Glomerular visceral epithelial cell (primary cell): ENCODE measurements at regions not wholly inside any gene's neighbourhood (a gene's known extent, or its start where the extent isn't known, plus 50 kb on each side); places are given as distances from the start of the nearest gene placed in this dataset.
A peak's percentile ranks its signal among the peaks of the same experiment; 100 is the strongest.

ENCODE experiments used
- DNase-seq: peaks from one replicate; pipeline ENCODE4 v3.0.0-alpha.2; 2016; ENCODE audit errors: extremely low spot score

DNA sequence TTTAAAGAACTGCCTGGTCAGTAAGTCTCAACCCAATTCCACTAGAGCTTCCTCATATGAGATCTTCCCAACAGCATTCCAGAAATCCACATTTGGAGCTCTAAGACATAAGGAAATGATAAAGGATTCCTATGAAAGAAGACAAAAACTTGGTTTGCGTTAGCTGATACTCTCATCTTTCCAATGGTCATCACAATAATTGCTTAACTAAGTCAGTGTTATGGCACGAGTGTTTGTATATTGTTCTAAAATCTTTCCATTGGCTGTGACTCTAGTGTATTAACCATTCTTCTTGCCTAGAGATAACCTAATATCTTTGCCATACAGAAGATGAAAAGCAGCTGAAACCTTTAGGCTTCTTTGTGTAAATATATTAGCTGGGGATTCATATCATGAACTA lies 289.0 kb downstream of the SNX13 start:
- DNase-seq, result no peak

DNA sequence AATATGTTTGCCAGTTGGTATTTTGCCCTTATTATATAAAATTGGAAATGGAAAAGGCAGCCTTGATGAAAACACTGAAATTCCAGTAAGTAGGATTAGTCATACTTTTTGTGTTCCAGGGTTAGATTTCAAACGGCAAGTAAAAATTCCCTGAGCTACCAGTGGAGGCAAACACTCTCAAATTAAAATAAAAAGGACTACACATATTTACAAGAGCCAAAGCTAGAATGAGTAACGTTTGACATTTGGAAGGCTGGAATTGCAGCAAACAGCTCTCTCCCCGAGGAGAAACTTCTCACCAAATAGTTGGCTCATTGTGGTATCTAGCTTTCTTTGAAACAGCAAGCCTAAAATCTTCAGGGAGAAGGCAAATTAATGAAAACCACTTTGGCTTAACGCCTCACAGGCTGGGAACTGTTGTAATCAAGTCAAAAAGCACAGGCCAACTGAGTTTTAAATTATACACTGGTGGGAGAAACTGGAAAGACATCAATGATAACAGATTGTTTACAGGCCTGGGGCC lies 288.4 kb downstream of the SNX13 start:
- peak; percentile 4 for DNase-seq

DNA sequence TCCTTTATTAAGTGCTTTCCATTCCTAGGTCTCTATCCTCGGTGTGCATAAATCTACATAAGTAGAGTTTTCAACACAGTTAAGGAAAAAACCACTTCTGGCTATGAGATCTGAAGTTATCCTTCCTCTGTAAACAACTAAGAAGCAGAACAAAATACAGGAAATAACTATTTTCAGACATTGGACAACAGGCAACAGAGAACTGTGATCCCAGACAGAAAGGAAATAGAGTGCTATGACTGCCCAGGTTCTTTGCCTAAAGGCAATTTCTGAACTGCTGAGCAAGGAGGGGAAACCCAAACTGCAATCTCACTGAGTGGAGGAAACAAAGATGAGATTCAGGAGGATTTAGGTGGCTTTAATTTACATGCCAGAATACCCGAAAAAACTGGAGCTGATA lies 285.4 kb downstream of the SNX13 start:
- no peak for DNase-seq

DNA sequence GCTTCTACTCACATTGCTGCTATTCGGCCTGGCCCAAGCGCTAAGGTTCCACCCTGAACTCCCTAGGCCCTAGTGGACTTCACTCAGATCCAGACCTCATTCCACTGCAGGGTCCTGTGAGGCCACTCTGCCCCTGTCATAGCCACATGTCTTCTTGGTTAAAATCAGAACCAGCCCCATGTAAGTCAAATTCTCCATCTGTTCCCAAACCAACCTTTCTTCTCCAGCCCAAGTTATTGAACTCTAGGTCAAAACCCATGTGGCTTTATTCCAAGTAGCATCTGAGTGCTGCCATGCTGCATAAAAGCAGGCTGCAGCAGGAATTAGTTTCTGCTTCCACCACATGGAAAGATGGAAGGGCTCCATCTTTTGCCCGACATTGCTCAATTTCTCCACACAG lies 281.2 kb downstream of the SNX13 start:
- no peak for DNase-seq

DNA sequence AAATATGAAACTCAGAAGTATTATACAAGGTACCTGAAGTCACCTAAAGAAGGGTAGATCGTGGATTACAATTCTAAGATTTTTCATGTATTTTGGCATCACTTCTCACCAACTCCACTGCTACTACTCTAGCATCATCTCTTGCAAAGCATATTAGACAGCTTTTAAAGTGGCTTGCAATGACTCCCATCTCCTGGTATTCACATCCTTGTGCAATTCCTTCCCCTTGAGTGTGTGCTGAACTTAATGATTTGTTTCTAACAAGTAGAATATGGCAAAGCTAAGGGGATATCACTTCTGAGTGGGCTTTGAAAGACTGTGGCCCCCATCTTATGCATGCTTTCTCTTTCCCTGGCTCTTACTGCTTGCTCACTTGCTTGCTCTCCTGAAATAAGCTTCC lies 280.2 kb downstream of the SNX13 start:
- DNase-seq, result no peak

DNA sequence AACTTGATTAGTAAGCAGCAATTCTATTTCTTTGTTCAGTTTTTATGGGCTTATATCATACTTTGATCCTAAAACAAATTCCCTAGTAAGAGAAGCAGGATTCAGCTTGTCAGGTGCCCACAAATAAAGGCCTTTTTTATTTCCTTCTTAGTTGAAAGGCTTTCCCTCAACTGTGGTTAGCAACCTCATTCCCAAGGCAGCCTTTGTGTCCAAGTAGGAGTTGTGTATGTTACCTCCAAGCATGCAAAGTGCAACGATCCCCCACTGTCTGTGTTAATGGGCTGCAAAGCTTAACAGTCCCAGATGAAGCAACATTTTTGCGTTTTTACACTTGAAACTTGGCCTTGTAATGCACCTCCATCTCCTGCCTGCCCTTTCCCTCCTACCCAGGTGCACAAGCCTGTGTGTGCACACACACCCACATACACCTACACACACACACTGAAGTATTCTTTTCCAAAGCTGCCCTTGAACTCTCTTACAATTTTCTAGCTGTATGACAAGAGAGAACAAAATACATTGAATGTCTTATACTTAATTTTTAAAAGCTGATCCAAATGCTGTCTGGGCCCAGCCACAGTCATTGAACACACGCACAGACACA lies 278.2 kb downstream of the SNX13 start:
- DNase-seq, result peak; percentile 36

DNA sequence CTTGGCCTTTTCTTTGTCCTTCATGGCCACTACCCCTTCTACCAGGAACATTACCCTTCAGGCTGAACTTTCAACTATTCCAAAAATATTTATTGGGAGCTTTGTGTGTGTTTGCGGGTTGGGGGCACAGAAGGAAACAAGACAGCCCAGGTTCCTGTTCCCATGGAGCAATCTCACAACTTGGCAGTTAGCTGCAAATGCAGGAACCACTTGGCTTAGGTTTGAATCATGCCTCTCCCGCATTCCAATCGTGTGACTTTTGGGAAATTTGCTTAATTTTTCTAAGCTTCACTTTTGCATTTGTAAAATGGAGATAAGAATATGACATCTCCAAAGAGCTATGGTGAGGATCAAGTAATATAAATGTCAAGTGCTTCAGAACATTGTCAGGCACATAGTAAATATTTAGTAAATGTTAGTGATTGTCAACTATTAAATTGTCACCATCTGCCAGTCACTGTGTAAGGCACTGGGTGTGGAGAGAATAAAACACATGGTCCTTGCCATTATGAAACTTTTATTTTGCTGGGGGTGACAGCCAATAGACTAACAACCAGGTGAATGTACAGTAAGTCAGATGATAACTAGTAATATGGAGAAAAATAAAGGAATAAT lies 277.1 kb downstream of the SNX13 start:
- DNase-seq, result no peak

DNA sequence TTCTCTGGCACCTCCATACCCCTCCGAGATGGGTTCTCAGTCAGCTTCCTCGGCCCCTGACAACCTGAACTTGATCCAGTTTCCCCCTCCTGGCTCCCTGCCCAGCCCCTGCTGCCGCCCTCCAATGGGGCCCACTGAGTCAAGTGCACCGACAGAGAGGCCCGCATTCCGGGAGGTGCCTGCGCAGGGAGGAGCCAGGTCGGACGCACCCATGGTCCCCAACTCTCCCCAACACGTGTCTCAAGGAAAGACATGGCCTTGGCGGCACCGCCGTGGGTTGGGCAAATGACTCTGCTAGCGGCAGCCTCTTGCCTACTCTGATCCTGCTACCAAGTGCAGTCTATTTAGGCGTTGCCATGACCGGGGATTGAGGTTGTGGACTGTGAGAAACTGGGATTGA lies 275.3 kb downstream of the SNX13 start:
- DNase-seq, result no peak

DNA sequence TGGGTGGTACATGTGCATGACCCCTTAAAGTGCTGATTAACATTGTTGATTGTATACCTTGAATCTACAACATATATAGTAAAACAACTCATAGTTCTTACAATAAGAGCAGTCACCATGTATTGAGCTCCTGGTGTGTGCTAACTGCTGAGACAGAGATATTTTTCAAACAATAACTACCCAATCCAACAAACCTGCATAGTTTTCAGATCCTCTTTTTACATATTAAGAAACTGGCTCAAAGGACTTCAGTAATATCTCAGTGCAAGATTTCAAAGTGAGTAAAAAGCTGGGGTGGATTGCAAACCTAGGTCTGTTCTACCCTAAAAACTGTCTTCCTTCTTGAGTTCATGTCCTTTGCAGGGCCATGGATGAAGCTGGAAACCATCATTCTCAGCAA lies 272.2 kb downstream of the SNX13 start:
- DNase-seq, result no peak

DNA sequence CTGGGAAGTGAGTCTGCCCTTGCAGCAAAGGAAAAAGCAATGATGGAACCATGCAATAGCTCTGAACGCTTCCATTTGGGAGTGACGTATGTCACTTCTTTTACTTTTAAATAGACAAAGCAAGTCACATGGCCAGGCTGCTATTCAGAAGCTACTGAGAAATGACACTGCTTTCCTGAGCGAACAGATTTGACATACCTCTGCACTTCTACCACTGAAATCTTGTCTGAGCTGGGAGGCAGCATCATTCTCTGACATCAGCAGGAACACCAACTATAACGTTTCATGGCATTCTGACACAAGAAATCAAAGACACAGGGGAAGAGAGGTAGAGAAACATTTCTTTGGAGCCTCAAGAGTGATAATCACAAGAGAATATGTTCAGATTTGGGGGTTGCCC lies 271.1 kb downstream of the SNX13 start:
- DNase-seq, result no peak

DNA sequence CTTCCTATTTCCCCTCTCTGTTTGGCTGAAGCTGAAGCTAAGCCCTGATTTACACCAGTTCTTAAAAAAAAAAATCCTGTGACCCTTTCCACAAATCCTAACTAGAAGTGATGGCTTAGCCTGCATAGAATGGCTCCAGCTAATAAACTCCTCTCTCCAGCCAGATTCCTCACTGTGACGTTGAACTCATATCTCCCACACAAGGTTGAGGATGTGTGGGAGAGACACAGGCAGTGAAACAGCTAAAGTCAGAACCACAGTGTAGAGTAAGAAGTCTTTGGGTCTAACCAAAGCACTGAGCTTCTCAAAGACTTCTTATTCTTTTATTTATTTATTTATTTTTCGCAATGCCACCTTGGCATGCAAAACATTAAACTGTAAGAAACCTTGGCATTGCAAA lies 268.3 kb downstream of the SNX13 start:
- no peak for DNase-seq

DNA sequence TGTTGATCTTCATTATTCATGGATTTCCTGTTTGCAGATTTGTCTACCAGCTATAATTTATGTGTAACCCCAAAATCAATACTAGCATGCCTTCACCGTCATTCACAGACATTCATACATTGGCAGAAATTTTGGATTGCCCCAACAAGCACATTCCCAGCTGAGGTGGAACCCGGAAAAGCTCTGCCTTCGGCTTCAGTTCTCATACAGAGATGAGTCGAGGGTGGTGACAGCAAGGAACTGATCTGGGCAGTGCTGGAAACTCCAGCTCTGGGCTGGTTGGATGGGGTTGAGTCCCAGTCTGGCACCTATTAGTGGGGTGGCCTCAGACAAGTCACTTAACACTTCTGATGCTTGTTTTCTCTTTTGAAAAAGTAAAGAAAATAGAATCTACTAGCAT lies 267.5 kb downstream of the SNX13 start:
- DNase-seq, result no peak

DNA sequence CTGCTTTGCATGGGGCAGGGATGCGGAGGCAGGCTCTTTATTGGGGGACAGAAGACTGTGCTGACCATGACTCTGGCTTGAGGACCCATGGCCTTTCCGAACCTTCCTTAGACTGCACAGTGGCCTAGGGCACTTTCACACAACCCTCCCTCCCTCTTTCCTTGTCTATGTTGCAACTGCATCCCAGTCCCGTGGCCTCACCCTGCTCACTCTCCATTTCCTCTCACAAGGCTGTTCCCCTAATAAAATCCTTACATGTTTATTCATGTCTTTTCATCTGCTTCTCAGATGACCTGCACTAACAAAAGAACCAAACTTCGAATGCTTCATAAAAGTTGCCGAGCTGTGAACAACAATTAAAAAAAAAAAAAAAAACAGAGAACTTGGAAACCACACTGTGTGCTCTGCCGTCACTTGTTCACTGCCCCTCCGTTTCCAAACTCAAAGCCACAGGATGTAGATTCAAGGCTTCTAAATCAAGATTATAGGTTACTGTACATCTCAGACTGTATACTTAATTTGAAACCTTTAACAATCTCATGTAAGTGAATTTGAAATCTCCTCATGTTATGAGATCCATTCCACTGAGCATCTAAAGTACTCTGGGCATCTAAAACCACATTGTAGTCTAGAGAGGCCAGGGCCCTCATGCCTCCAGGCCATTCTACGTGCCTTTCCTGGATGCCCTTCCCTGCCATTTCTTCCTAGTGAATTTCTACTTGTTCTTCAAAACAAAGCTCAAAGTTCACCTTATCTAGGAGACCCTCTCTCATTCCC lies 265.9 kb downstream of the SNX13 start:
- no peak for DNase-seq

DNA sequence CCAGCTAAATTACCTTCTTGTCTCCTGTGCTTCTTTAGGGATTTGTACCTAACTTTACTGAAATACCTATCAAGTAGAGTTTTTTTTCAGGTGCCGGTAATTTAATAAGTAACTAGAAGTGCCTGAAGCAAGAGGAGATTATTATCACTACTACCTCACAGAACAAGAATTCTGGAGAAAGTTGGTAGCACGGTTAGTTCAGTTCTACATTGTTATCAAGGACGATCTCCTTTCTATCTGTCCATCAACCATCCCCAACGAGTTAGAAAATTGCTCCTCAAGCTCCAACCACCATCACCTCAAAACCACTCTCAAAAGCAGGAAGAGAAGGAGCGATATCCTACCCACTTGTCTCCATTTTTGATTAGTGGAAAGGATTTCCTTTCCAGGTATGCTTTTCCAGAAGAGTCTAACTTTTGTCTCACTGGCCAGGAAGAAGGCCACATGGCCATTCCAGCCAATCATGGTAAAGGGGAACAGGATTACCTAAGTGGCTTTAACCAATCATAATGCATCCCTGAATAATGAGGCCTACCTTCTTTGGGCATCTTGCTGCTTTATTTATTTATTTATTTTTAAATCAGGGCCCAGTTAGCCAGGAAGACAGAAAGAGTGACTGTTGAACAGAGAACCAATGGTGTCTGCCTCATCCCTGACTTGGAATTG lies 265.2 kb downstream of the SNX13 start:
- DNase-seq, result no peak

DNA sequence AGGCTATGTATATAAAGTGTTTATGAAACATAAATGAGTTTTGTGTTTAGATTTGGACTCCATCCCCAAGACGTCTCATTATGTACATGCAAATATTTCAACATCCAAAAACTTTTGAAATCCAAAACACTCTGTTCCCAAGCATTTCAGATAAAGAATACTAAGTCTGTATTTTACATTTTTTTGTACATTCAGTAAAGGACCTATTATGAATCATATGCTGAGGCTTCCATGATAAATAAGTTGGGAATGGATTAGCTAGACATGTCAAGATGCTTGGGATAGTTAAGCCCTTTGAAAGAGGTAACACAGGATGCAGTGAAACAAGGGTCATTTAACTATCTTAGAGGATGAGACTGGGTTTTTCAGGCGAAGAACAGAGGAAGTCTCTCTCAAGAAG lies 262.9 kb downstream of the SNX13 start:
- DNase-seq, result no peak

DNA sequence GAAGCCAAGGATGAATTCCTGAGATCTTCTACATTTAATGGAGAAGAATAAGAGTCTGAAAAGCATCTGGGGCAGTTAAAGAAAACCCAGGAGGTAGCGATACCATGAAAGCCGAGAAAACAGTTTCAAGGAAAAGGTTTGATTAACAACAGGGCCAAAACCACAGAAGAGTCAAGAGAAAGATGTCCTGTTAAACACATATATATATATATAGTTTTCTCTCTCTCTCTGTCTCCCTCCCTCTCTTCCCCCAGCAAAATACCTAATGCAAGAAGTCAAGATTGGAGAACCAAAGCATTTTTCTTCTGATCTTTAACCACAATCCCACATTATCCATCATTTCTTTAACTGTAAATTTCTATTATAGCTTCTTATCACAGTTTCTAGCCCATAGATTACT lies 261.4 kb downstream of the SNX13 start:
- no peak for DNase-seq

DNA sequence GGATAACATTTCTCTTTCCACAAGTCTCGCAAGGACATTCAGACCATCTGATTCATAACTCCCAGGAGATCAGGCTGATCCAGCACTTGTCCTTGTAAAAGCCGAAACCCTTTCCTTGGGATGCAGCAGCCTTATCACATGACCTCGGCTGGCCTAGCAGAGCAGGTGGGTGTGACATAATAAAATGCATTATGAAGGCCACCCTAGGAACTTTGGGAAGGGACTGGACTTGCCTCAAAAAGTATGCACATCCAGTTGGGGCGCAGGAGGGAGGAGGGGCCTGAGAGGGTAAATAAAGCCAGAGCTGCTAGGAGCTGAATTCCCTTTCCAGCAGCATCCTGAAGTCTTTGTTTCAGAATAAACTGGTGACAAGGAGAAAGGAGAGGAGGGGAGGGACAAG lies 260.8 kb downstream of the SNX13 start:
- no peak for DNase-seq

DNA sequence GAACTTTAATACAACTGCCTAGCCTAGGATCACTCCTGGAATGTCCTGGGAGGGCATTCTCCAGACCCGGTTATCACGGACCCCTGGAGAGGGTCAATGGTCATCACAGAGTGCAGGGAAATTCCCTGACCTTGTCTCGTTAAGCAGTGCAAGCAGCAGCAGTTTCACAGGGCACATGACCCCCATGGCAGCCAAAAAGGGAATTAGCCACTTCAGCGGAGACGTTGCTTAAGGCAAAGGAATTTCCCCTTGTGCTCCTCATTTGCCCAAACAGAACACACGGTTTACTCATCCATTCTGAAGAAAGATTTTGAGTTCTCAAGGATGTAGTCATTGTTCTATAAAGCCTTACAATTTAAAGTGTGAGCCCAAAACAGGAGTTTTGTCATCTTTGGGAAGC lies 260.3 kb downstream of the SNX13 start:
- peak; percentile 83 for DNase-seq

DNA sequence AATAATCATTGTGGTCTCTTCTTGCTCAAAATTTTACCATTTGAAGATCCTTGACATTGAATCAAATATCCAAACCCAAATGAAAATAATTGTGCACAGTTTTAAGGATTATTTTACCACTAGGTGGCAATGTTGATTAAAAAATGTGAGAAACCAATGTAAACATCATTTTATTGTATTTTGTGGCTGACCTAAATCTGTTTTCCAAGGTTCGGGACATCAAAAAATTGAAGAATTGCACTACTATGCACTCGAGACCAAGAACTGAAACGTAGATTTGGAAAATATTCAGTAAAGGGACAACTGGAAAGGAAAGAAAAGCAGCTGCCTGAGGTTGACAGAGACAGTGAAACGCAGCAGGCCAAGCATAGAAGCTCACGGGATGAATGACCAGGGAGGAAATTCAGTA lies 259.3 kb downstream of the SNX13 start:
- peak; percentile 26 for DNase-seq

DNA sequence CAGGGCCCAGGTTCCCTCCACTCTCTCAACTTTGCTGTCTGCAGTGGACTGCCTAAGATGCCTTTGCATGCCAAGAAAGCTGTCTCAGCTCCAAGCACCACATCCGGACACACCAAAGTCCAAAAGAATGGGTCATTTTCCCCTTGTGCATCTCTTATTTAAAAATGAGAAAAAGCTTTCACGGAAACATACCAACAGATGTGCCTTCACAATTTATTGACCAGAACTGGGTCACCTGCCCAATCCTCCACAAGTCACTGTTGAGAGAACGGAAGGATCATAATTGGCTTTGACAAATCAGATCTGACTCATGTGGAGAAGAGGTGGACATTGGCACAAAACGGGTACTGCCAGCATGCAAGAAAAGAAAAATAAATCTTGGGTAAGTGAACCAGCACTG lies 258.3 kb downstream of the SNX13 start:
- DNase-seq, result no peak

DNA sequence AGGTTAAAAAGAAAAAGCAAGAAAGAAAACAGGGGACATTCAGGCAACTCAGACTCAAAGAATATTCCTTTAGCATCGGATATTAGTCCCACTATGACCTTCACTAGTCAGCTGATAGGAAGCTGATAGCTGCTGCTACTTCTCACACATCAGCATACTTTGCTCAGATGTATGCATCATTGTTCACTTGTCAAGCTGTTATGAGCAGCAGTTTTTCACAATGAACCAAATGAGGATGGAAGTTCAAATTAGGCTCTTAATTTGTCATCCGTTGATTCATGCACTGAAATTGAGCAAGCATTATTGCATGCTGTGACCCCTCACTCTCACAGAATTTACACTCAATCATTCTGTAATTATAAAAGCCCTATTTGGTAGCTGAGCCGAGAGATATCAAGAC lies 257.7 kb downstream of the SNX13 start:
- DNase-seq, result no peak

DNA sequence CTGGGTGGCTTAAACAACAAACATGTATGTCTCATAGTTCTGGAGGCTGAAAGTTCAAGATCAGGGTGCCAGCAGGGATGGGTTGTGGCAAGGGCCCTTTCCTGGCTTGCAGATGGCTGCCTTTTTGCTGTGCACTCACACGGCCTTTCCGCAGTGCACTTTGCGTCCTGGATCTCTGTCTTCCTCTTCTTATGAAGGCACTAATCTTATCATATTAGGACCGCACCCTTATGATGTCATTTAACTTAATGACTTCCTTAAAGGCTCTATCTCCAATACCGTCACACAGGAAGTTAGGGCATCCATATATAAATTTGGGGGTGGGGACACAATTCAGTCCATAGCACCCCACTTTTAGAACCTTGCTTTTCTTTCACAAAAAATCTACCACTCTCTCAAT lies 255.2 kb downstream of the SNX13 start:
- DNase-seq, result no peak

DNA sequence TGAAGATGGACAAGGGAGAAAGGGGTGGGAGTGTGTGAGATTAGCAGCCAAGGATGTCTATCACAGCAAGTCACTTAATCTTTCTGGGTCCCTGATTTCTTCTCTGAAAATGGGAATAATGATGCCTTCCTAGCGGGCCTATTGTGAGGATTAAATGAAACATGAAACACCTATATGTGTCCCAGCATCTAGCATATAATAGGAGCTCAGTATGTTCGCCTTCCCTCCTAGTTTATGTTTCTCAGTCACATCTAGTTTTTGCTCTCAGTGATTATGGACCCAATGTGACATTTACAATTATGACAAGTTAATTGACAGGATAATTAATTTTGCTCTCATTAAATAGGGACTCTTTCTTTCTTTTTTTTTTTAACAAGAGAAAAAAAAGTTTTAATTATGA lies 252.9 kb downstream of the SNX13 start:
- no peak for DNase-seq
